ENCODE measurements at regions not wholly inside any gene's neighbourhood (a gene's known extent, or its start where the extent isn't known, plus 50 kb on each side); places are given as distances from the start of the nearest gene placed in this dataset.

GRCh38 chr1:233478611-233479010 lies 135.3 kb upstream of the KCNK1 start:
- DNase-seq = no peak
- Mint-ChIP-seq H3K4me3 (no peak overlapping the region), H3K9me3 (no peaks in the 10 kb centered on the region), H3K27ac (no peak overlapping the region), H3K36me3 (ENCODE audit: low read depth) (no peaks in the 10 kb centered on the region), H3K4me1 (no peaks in the 10 kb centered on the region), H3K27me3 (ENCODE audit: low read depth, poor library complexity) (peaks cover 29% of the 10 kb centered on the region)
- TF ChIP-seq, protein P1, sequence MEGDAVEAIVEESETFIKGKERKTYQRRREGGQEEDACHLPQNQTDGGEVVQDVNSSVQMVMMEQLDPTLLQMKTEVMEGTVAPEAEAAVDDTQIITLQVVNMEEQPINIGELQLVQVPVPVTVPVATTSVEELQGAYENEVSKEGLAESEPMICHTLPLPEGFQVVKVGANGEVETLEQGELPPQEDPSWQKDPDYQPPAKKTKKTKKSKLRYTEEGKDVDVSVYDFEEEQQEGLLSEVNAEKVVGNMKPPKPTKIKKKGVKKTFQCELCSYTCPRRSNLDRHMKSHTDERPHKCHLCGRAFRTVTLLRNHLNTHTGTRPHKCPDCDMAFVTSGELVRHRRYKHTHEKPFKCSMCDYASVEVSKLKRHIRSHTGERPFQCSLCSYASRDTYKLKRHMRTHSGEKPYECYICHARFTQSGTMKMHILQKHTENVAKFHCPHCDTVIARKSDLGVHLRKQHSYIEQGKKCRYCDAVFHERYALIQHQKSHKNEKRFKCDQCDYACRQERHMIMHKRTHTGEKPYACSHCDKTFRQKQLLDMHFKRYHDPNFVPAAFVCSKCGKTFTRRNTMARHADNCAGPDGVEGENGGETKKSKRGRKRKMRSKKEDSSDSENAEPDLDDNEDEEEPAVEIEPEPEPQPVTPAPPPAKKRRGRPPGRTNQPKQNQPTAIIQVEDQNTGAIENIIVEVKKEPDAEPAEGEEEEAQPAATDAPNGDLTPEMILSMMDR (IDR thresholded peaks at IDR 0.05) = no peak

DNA sequence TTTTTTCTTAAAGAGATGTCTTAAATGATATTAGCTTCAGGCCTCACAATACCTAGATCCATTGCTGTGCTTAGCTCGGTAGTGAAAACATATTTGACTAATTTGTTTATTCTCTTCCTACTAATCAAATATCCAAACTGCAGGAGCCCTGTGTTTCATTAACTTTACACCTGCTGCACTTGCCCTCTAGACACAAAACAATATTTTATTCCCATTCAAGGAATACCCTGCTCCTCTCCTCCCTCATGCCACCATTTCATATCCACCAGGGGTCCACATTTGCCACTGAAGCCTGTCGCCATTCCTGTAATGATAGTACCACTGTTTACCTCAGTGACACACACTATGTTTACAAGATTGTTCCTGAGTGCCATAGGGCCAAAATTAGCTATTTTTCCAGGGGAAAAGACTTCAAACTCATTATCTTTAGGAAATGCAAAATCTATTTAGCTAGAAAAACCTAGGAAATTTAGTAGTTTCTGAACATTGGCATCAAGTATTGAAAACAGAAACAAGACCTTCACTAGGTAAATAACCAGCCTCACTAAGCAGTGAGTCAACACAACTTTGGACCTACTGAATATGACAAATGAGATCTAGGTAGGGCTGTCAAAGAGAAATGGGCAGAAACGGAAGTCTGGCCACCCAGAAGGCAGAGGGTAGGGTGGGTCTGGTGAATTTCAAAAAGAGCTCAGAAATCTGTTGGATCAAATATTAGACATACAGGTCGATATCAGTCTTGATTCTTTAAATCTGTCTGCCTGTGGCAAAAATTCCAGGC lies 134.6 kb upstream of the KCNK1 start:
- TF ChIP-seq, protein P1 (IDR thresholded peaks at IDR 0.05) = no peak
- no peaks in the 10 kb centered on the region for H3K4me1 Mint-ChIP-seq
- no peak for DNase-seq
- H3K4me3 Mint-ChIP-seq = no peak overlapping the region
- no peaks in the 10 kb centered on the region for H3K9me3 Mint-ChIP-seq
- H3K27ac Mint-ChIP-seq = no peak overlapping the region
- H3K36me3 Mint-ChIP-seq (ENCODE audit: low read depth) = no peaks in the 10 kb centered on the region
- peaks cover 29% of the 10 kb centered on the region for H3K27me3 Mint-ChIP-seq (ENCODE audit: low read depth, poor library complexity)

GRCh38 chr1:233480198-233480597 lies 133.7 kb upstream of the KCNK1 start:
- DNase-seq = no peak
- H3K4me3 Mint-ChIP-seq = no peak overlapping the region
- peaks cover 31% of the 10 kb centered on the region for H3K27me3 Mint-ChIP-seq (ENCODE audit: low read depth, poor library complexity)
- no peaks in the 10 kb centered on the region for H3K4me1 Mint-ChIP-seq
- H3K9me3 Mint-ChIP-seq = no peaks in the 10 kb centered on the region
- TF ChIP-seq, protein P1 (IDR thresholded peaks at IDR 0.05) = no peak
- H3K36me3 Mint-ChIP-seq (ENCODE audit: low read depth) = no peaks in the 10 kb centered on the region
- H3K27ac Mint-ChIP-seq = no peak overlapping the region

DNA sequence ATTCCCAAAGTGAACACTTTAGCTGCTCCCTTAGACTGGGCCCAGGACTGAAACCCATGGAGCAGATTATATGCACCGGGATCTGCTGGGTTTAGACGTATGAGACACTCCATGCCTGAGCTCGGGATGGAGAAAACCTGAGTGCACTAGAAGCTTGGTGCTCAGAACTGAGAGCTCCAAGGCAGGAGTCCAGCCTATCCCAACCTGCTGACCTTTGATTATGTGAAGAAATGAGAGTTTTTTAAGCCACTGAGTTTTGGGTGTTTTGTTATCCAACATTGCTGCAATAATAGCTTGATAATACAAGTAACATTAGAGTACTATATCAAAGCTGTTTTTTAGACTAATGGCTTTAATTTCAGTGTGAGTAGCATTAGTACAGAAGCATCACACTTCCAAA lies 131.5 kb upstream of the KCNK1 start:
- TF ChIP-seq, protein P1 (IDR thresholded peaks at IDR 0.05) = no peak

GRCh38 chr1:233485385-233485784 lies 128.5 kb upstream of the KCNK1 start:
- peaks cover 19% of the 10 kb centered on the region for H3K27me3 Mint-ChIP-seq (ENCODE audit: low read depth, poor library complexity)
- H3K4me3 Mint-ChIP-seq = no peak overlapping the region
- peaks cover 7% of the 10 kb centered on the region for H3K9me3 Mint-ChIP-seq
- no peaks in the 10 kb centered on the region for H3K4me1 Mint-ChIP-seq
- no peaks in the 10 kb centered on the region for H3K36me3 Mint-ChIP-seq (ENCODE audit: low read depth)
- no peak overlapping the region for H3K27ac Mint-ChIP-seq
- no peak for DNase-seq
- TF ChIP-seq, protein P1 (IDR thresholded peaks at IDR 0.05) = no peak

More for the DNA sequence above, 131.5 kb upstream of the KCNK1 start:
- Mint-ChIP-seq H3K4me1 (no peaks in the 10 kb centered on the region), H3K4me3 (no peak overlapping the region), H3K27me3 (ENCODE audit: low read depth, poor library complexity) (peaks cover 25% of the 10 kb centered on the region), H3K36me3 (ENCODE audit: low read depth) (no peaks in the 10 kb centered on the region), H3K27ac (no peak overlapping the region), H3K9me3 (no peaks in the 10 kb centered on the region)
- DNase-seq = no peak

GRCh38 chr1:233485809-233486398 lies 128.0 kb upstream of the KCNK1 start:
- H3K27me3 Mint-ChIP-seq (ENCODE audit: low read depth, poor library complexity) = peaks cover 18% of the 10 kb centered on the region
- DNase-seq = no peak
- H3K27ac Mint-ChIP-seq = no peak overlapping the region
- no peaks in the 10 kb centered on the region for H3K36me3 Mint-ChIP-seq (ENCODE audit: low read depth)
- H3K4me1 Mint-ChIP-seq = no peaks in the 10 kb centered on the region
- TF ChIP-seq, protein P1 (IDR thresholded peaks at IDR 0.05) = no peak
- peaks cover 7% of the 10 kb centered on the region for H3K9me3 Mint-ChIP-seq
- no peak overlapping the region for H3K4me3 Mint-ChIP-seq

Measured in nephron progenitor cell (in vitro differentiated cells).